RPMI8226 (cell line): ENCODE measurements at regions not wholly inside any gene's neighbourhood (a gene's known extent, or its start where the extent isn't known, plus 50 kb on each side); places are given as distances from the start of the nearest gene placed in this dataset.

Source experiments
- DNase-seq: peaks from one replicate; pipeline ENCODE4 v3.0.0-alpha.2; 2015

GRCh38 chr1:50358962-50359361 lies 64.3 kb downstream of the DMRTA2 start:
- no peak for DNase-seq

- no peak for DNase-seq
These were observed 66.1 kb downstream of the DMRTA2 start for GRCh38 chr1:50357186-50357585.

GRCh38 chr1:50354813-50355212 lies 68.4 kb downstream of the DMRTA2 start:
- no peak for DNase-seq

- no peak for DNase-seq
These were observed 70.8 kb downstream of the DMRTA2 start for GRCh38 chr1:50352428-50352827.

GRCh38 chr1:50350868-50351267 lies 72.4 kb downstream of the DMRTA2 start:
- DNase-seq: no peak

- no peak for DNase-seq
These were observed 72.8 kb downstream of the DMRTA2 start for GRCh38 chr1:50350421-50350820.

- no peak for DNase-seq
These were observed 74.0 kb downstream of the DMRTA2 start for GRCh38 chr1:50349242-50349565.

- DNase-seq: peak; percentile 75
These were observed 74.6 kb downstream of the DMRTA2 start for GRCh38 chr1:50348449-50349241.

GRCh38 chr1:50347933-50348332 lies 75.3 kb downstream of the DMRTA2 start:
- no peak for DNase-seq

GRCh38 chr1:50346621-50347020 lies 76.6 kb downstream of the DMRTA2 start:
- no peak for DNase-seq

GRCh38 chr1:50343323-50343722 lies 79.9 kb downstream of the DMRTA2 start:
- no peak for DNase-seq

- DNase-seq: no peak
These were observed 80.7 kb downstream of the DMRTA2 start for GRCh38 chr1:50342525-50342924.

GRCh38 chr1:50335036-50335435 lies 88.2 kb downstream of the DMRTA2 start:
- DNase-seq: no peak

- peak; percentile 73 for DNase-seq
These were observed 89.7 kb downstream of the DMRTA2 start for GRCh38 chr1:50333595-50333974.

GRCh38 chr1:50332941-50333594 lies 90.2 kb downstream of the DMRTA2 start:
- DNase-seq: peak; percentile 64

- no peak for DNase-seq
These were observed 93.8 kb downstream of the DMRTA2 start for GRCh38 chr1:50329332-50329932.

GRCh38 chr1:50328552-50328951 lies 94.7 kb downstream of the DMRTA2 start:
- DNase-seq: no peak

- DNase-seq: no peak
These were observed 97.2 kb downstream of the DMRTA2 start for GRCh38 chr1:50326026-50326425.

- no peak for DNase-seq
These were observed 100.7 kb downstream of the DMRTA2 start for GRCh38 chr1:50322579-50322978.

GRCh38 chr1:50318428-50318827 lies 104.8 kb downstream of the DMRTA2 start:
- no peak for DNase-seq

GRCh38 chr1:50308878-50309277 lies 114.4 kb downstream of the DMRTA2 start:
- peak; percentile 58 for DNase-seq

- DNase-seq: no peak
These were observed 117.4 kb downstream of the DMRTA2 start for GRCh38 chr1:50305808-50306207.

GRCh38 chr1:50300297-50300696 lies 122.9 kb downstream of the DMRTA2 start:
- no peak for DNase-seq

GRCh38 chr1:50295566-50295965 lies 127.7 kb downstream of the DMRTA2 start:
- no peak for DNase-seq
